ENCODE measurements at regions not wholly inside any gene's neighbourhood (a gene's known extent, or its start where the extent isn't known, plus 50 kb on each side); places are given as distances from the start of the nearest gene placed in this dataset.

GRCh38 chr7:96539471-96539870, 170.2 kb downstream of the SEM1 start:
- TF ChIP-seq, protein P1, sequence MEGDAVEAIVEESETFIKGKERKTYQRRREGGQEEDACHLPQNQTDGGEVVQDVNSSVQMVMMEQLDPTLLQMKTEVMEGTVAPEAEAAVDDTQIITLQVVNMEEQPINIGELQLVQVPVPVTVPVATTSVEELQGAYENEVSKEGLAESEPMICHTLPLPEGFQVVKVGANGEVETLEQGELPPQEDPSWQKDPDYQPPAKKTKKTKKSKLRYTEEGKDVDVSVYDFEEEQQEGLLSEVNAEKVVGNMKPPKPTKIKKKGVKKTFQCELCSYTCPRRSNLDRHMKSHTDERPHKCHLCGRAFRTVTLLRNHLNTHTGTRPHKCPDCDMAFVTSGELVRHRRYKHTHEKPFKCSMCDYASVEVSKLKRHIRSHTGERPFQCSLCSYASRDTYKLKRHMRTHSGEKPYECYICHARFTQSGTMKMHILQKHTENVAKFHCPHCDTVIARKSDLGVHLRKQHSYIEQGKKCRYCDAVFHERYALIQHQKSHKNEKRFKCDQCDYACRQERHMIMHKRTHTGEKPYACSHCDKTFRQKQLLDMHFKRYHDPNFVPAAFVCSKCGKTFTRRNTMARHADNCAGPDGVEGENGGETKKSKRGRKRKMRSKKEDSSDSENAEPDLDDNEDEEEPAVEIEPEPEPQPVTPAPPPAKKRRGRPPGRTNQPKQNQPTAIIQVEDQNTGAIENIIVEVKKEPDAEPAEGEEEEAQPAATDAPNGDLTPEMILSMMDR (IDR thresholded peaks at IDR 0.05) = no peak
- no peak for TF ChIP-seq SIN3A (IDR thresholded peaks at IDR 0.05; ENCODE audit: borderline replicate concordance, insufficient read depth, low read depth, low read length)
